ENCODE measurements at regions not wholly inside any gene's neighbourhood (a gene's known extent, or its start where the extent isn't known, plus 50 kb on each side); places are given as distances from the start of the nearest gene placed in this dataset.

DNA sequence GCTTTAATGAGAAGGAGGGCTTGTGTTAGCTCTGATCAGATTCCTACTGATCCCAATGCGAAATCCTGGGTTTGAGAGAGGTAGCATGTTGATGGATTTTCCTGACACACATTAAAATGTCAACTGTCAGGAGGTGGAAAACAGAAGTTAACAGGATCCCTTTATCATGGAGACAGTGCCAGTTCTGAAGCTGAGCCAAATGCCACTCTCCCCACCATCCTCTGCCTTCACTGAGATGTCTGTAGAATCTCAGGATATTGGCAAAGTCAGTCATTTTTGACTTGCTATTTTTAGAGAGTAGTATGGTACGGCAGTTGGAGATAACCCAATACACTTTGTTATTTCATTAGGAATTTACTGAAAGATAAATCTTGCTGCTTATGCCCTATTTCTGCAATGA lies 1816.2 kb upstream of the FLRT2 start:
- TF ChIP-seq POLR2A (IDR thresholded peaks at IDR 0.05): no peak
- TF ChIP-seq POLR2AphosphoS5 (IDR thresholded peaks at IDR 0.05): no peak
- TF ChIP-seq, protein P1, sequence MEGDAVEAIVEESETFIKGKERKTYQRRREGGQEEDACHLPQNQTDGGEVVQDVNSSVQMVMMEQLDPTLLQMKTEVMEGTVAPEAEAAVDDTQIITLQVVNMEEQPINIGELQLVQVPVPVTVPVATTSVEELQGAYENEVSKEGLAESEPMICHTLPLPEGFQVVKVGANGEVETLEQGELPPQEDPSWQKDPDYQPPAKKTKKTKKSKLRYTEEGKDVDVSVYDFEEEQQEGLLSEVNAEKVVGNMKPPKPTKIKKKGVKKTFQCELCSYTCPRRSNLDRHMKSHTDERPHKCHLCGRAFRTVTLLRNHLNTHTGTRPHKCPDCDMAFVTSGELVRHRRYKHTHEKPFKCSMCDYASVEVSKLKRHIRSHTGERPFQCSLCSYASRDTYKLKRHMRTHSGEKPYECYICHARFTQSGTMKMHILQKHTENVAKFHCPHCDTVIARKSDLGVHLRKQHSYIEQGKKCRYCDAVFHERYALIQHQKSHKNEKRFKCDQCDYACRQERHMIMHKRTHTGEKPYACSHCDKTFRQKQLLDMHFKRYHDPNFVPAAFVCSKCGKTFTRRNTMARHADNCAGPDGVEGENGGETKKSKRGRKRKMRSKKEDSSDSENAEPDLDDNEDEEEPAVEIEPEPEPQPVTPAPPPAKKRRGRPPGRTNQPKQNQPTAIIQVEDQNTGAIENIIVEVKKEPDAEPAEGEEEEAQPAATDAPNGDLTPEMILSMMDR (IDR thresholded peaks at IDR 0.05): no peak
